Endothelial cell of umbilical vein (primary cell): ENCODE measurements at regions not wholly inside any gene's neighbourhood (a gene's known extent, or its start where the extent isn't known, plus 50 kb on each side); places are given as distances from the start of the nearest gene placed in this dataset.

ENCODE experiments used
- BruUV-seq: library from RNA; stranded (reverse); fragments of 400-500 nt; replicated peaks from 2 replicates; lab custom pipeline; 2021; lab: Mats Ljungman, UMichigan
- CTCF ChIA-PET: fragments of 300-600, 350-600 bp; sonication (Branson Sonifier 250); formaldehyde crosslinking; loops from one replicate; lab custom pipeline; 2021; ENCODE audit warnings: antibody characterized with exemption, inconsistent platforms; lab: Charles Lee
- POLR2A ChIA-PET: fragments of 300-600, 350-600 bp; sonication (Branson Sonifier 250); formaldehyde crosslinking; loops from one replicate; lab custom pipeline; 2021; ENCODE audit warnings: antibody characterized with exemption, inconsistent platforms; lab: Charles Lee
- DNase-seq: peaks from one replicate; pipeline ENCODE4 v3.0.0-alpha.2; 2011; ENCODE audit warnings: low read depth, low spot score
- FAIRE-seq: peaks from 2 replicates; lab custom pipeline; 2011; peaks lifted over from hg19 to GRCh38; lab: Jason Lieb, UNC
- H2AFZ ChIP-seq: 2 replicates; pipeline ENCODE4 v1.6.0; 2012; ENCODE audit warnings: low read depth, low read length, control low read depth, inconsistent platforms
- H3K27ac ChIP-seq: 2 replicates; pipeline ENCODE4 v1.5.1; 2011; ENCODE audit warnings: low read depth, mild to moderate bottlenecking, control low read depth, low read length, moderate library complexity; ENCODE audit not compliant: insufficient read depth
- H3K27me3 ChIP-seq, 2 experiments: 2 replicates each; pipeline versions ENCODE4 v1.6.0 to v1.6.1; 2011; ENCODE audit warnings: low read length in 2 of 2, mixed read lengths in 1 of 2; ENCODE audit not compliant: control insufficient read depth in 2 of 2, insufficient read depth in 2 of 2
- H3K36me3 ChIP-seq, 2 experiments: 2 replicates in 1 of 2; 3 replicates in 1 of 2; pipeline ENCODE4 v1.5.1; 2011; ENCODE audit warnings: low read length in 2 of 2, mild to moderate bottlenecking in 1 of 2, moderate library complexity in 1 of 2; ENCODE audit not compliant: control insufficient read depth in 2 of 2, insufficient read depth in 2 of 2; ENCODE audit errors: extremely low read depth in 1 of 2
- H3K4me1 ChIP-seq: 3 replicates; pipeline ENCODE4 v1.5.1; 2011; ENCODE audit warnings: mild to moderate bottlenecking, low read length; ENCODE audit not compliant: control insufficient read depth, insufficient read depth; ENCODE audit errors: extremely low read depth
- H3K4me2 ChIP-seq: 2 replicates; pipeline ENCODE4 v1.6.1; 2011; ENCODE audit warnings: low read length, control low read depth, mixed read lengths; ENCODE audit not compliant: insufficient read depth
- H3K4me3 ChIP-seq, 3 experiments: fragments of 200-600 bp in 1 of 3; sonication (generic), shearing (Covaris generic) in 1 of 3; replicated peaks in 1 of 3; 2 replicates each; pipeline ENCODE4 v1.5.1; 2011 to 2016; ENCODE audit warnings: control low read depth in 3 of 3, low read length in 3 of 3, mild to moderate bottlenecking in 2 of 3, inconsistent platforms in 1 of 3, low read depth in 1 of 3, moderate library complexity in 1 of 3; ENCODE audit not compliant: insufficient read depth in 1 of 3
- H3K79me2 ChIP-seq: 2 replicates; pipeline ENCODE4 v1.6.0; 2012; ENCODE audit warnings: low read length, inconsistent platforms; ENCODE audit not compliant: control insufficient read depth, insufficient read depth
- H3K9ac ChIP-seq: replicated peaks from 2 replicates; pipeline ENCODE3; 2011; ENCODE audit warnings: low read length, control low read depth; ENCODE audit not compliant: insufficient read depth; ENCODE audit errors: extremely low read depth
- H3K9me1 ChIP-seq: replicated peaks from 3 replicates; pipeline ENCODE4 v1.6.0; 2011; ENCODE audit warnings: mild to moderate bottlenecking, low read length; ENCODE audit not compliant: control insufficient read depth, insufficient read depth; ENCODE audit errors: extremely low read depth
- H3K9me3 ChIP-seq: replicated peaks from 2 replicates; pipeline ENCODE4 v1.5.1; 2012; ENCODE audit warnings: low read length, inconsistent platforms; ENCODE audit not compliant: control insufficient read depth, insufficient read depth
- H4K20me1 ChIP-seq: replicated peaks from 2 replicates; pipeline ENCODE3; 2011; ENCODE audit warnings: mild to moderate bottlenecking, low read length; ENCODE audit not compliant: control insufficient read depth, insufficient read depth; ENCODE audit errors: extremely low read depth
- EZH2 ChIP-seq: IDR thresholded peaks from 2 replicates; pipeline ENCODE4 v1.6.1; 2012; ENCODE audit warnings: borderline replicate concordance, low read depth, mild to moderate bottlenecking, moderate library complexity, low read length, inconsistent platforms; ENCODE audit not compliant: severe bottlenecking
- FOS ChIP-seq: IDR thresholded peaks from 2 replicates; pipeline ENCODE4 v1.6.1; 2011; ENCODE audit warnings: mild to moderate bottlenecking, low read length, moderate library complexity, borderline replicate concordance; ENCODE audit not compliant: insufficient read depth
- GATA2 ChIP-seq: IDR thresholded peaks from 2 replicates; pipeline ENCODE4 v1.7.0; 2011; ENCODE audit warnings: low read depth, mild to moderate bottlenecking, moderate library complexity, mixed read lengths, low read length; ENCODE audit not compliant: insufficient read length, insufficient read depth
- JUN ChIP-seq: IDR thresholded peaks from 2 replicates; pipeline ENCODE4 v1.6.1; 2011; ENCODE audit warnings: borderline replicate concordance, low read depth; ENCODE audit not compliant: insufficient read length, insufficient read depth
- MAX ChIP-seq: IDR thresholded peaks from 2 replicates; pipeline ENCODE4 v1.6.1; 2011; ENCODE audit not compliant: insufficient read depth, insufficient read length
- MYC ChIP-seq: IDR thresholded peaks from one replicate; pipeline ENCODE4 v1.6.1; 2011; ENCODE audit warnings: mild to moderate bottlenecking, low read depth, low read length
- POLR2A ChIP-seq: IDR thresholded peaks from 2 replicates; pipeline ENCODE4 v1.6.1; 2012; ENCODE audit warnings: low read depth, mild to moderate bottlenecking, control low read depth, low read length
- POLR2AphosphoS5 ChIP-seq: IDR thresholded peaks from 2 replicates; pipeline ENCODE4 v1.6.1; 2012; ENCODE audit warnings: low read depth, mild to moderate bottlenecking, control low read depth, low read length, moderate library complexity; ENCODE audit not compliant: insufficient read depth
- dilution Hi-C: fragments of 300-500 bp; cut with MboI; formaldehyde crosslinking; loops from one replicate; pipeline ENCODE4 v1.15.0; 2019; ENCODE audit warnings: low sequenced_read_pairs; ENCODE audit not compliant: extremely low pct_ligation_motif_present
- intact Hi-C: fragments of 100-400 bp; cut with micrococcal nuclease; formaldehyde crosslinking; loops from one replicate; pipeline ENCODE4 v1.10.0; 2022
- TF ChIP-seq, protein P1 (sequence below), 2 donors: IDR thresholded peaks; 1 replicate in 1 of 2; 2 replicates in 1 of 2; pipeline ENCODE4 v1.5.1; 2011; ENCODE audit warnings: low read length in 2 of 2, mild to moderate bottlenecking in 2 of 2, moderate library complexity in 2 of 2, control low read depth in 1 of 2, inconsistent platforms in 1 of 2, low read depth in 1 of 2; ENCODE audit not compliant: insufficient read depth in 1 of 2; ENCODE audit errors: extremely low read depth in 1 of 2

GRCh38 chr3:104816716-104817115, 550.0 kb upstream of the ALCAM start:
- POLR2A ChIA-PET, result no interaction called here
- Histone ChIP-seq H3K4me3 (no peak overlapping the region), H3K4me1 (no peaks in the 10 kb centered on the region), H3K27me3 (no peaks in the 10 kb centered on the region), H4K20me1 (no peaks in the 10 kb centered on the region), H3K9ac (no peak overlapping the region), H2AFZ (no peak overlapping the region), H3K27ac (no peak overlapping the region), H3K79me2 (no peaks in the 10 kb centered on the region), H3K36me3 (no peaks in the 10 kb centered on the region), H3K4me2 (no peak overlapping the region), H3K9me1 (no peaks in the 10 kb centered on the region), H3K9me3 (no peaks in the 10 kb centered on the region)
- CTCF ChIA-PET, result no interaction called here
- TF ChIP-seq, protein P1, sequence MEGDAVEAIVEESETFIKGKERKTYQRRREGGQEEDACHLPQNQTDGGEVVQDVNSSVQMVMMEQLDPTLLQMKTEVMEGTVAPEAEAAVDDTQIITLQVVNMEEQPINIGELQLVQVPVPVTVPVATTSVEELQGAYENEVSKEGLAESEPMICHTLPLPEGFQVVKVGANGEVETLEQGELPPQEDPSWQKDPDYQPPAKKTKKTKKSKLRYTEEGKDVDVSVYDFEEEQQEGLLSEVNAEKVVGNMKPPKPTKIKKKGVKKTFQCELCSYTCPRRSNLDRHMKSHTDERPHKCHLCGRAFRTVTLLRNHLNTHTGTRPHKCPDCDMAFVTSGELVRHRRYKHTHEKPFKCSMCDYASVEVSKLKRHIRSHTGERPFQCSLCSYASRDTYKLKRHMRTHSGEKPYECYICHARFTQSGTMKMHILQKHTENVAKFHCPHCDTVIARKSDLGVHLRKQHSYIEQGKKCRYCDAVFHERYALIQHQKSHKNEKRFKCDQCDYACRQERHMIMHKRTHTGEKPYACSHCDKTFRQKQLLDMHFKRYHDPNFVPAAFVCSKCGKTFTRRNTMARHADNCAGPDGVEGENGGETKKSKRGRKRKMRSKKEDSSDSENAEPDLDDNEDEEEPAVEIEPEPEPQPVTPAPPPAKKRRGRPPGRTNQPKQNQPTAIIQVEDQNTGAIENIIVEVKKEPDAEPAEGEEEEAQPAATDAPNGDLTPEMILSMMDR (IDR thresholded peaks at IDR 0.05; ENCODE audit: extremely low read depth in 1 of 2, insufficient read depth in 1 of 2, low read depth in 1 of 2, low read length in 2 of 2), result no peak
- TF ChIP-seq POLR2AphosphoS5 (no peak), GATA2 (no peak), JUN (no peak), MAX (no peak), EZH2 (no peak), POLR2A (no peak), FOS (no peak), MYC (no peak)
- DNase-seq, result no peak
- dilution Hi-C loops, result no loop called here
- FAIRE-seq, result no peak
- no TSS peak for BruUV-seq
- intact Hi-C loops, result no loop called here
